GM21619 (cell line): ENCODE measurements at regions not wholly inside any gene's neighbourhood (a gene's known extent, or its start where the extent isn't known, plus 50 kb on each side); places are given as distances from the start of the nearest gene placed in this dataset.
A peak's percentile ranks its signal among the peaks of the same experiment; 100 is the strongest.

Experiments used
- ATAC-seq: cut with Tn5 transposase; IDR thresholded peaks from one replicate; pipeline ENCODE4 v1.9.1; 2021; ENCODE audit not compliant: unreplicated experiment

DNA sequence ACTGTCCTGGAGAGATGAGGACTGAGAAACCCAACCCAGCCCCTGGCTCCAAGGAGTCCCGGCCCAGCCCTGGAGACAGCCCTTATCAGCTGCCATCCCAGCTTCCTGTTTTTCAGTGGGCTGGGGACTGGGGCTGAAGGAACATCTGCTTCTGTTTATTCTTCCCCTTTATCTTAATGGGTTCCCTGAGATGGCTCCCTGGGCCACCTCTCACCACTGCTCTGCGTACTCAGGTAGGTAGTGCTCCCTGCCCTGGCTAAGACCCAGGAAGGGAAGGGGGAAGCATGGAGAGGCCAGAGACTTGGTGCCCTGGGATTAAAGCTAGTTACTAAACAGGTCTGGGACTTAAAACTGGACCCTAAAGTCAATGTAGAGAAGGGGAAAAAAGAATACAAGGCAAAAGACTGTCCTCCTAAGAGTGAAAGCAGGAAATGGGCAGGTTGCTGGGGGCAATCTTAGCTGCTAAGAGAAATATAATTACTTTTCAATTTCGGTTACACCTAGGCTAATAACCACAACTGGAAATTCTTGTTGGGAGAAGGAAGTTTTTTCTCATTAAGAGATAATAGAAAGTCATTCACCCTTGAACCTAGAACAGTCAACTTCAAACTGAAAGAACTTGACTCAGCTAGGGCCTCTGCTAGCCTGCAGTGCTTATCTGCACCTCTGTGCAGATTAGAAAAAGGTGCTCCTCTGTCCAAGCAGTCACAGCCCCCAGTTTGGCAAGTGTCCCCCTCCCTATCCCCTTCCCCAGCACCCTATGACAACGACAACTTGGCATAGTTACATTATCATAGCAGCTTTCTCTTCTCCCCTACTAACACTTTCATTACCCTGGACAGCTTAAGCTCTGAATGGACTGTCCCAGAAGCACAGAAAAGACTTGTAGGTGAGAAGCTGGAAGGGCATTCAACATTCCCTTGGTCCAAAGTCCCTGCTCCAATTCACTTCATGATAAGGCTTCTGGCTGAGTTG, 65.6 kb upstream of the KDM7A start:
- peak; percentile 77 for ATAC-seq

DNA sequence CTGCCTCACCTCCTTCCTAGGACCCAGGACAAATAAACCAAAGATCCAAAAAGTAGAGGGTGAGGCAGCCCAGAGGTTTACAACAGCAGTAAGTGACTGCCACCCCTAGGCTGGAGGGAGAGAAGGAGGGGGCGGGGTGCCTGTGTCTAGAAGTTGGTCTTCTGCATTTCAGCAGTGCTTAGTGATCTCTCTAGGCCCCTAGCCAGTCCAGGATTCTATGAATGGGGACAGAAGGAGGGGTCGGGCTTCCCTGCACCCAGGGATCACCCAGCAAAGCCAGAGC, 62.8 kb upstream of the KDM7A start:
- ATAC-seq: no peak

DNA sequence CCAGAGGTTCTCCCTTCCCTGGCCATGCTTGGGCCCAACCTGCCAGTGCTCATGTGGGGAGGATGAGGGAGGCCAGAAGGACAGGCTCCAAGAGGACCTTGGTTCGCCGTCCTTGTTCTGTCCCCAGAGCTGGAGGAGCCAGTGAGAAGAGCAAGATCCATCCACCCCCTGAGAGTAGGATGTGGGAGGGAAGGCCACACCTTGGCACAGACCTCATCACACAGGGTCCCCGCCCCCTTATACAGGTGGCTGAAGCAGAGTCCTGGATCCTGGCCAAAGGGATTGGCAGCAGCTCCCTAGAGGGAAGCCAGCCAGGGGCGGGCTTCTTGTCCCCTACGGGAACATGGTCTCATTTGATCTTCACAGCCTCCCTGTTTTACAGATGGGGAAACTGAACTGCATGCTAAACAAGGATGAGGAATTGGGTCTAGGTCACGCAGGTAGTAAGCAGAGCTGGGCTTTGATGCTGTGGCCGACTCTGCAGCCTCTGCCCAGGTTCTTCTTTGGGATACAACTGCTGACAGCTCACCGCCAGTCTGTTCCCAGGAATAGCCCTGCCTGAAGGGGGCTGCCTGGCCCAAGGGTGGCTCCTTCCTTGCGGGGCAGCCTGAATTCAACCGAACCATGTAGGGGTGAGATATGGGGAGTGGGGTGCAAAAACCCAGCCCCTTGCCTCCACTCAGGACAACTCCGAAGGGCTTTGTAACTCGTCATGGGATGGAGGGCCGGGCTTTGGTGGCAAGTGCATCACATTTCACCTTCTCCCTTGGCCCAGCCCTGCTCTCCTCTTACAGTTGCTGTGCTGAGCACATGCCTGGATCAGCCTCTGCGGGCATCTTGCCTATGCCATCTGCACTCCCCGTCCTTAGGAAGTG, 62.2 kb upstream of the KDM7A start:
- no peak for ATAC-seq

DNA sequence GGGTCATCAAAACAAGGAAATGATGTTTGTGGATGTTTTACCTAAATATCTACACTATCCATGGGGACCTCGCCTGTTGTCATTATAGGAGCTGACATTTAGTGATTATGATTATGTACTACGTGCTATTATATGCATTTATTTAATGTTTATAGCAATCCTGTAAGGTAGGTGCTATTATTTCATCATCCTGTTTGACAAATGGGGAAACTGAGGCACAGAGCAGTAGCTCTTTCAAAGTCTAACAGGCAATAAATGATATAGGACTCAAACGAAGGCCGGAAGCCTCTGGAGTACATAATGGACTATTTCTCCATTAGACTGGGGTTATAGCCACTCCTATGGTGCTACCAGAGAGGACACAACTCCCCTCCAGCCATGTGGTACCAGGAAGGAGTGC, 60.6 kb upstream of the KDM7A start:
- no peak for ATAC-seq

DNA sequence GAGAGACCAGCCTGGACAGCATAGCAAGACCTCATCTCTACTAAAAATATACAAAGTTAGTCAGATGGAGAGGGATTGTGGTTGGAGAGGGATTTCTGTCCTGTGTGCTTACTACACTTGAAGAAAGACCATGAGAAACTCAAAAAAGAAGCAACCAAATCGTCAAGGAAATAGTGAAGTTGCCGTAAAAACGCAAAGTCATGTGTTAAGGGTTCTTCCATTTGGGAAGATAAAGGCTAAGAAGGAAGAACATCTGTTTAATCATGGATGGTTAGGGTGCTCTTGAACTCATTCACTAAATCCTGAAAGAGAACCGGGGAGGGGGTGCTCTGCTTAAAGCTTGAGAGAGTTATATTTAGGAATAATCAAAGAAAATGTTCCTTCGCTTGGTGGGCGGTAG, 59.8 kb upstream of the KDM7A start:
- no peak for ATAC-seq

DNA sequence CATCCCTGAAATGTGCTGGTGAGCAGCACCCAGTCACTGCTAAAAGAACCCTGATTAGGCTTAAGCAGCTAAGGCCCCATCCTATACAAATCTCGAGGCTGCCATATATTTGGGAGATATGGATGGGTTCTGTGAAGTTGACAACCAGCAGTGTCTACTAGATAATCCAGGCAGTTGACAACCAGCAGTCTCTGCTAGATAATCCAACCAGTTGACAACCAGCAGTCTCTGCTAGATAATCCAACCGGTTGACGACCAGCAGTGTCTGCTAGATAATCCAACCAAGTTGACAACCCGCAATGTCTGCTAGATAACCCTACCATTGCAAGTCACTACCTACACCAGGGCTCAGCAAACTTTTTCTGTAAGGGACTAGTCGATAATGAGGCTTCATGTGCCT, 58.3 kb upstream of the KDM7A start:
- no peak for ATAC-seq

DNA sequence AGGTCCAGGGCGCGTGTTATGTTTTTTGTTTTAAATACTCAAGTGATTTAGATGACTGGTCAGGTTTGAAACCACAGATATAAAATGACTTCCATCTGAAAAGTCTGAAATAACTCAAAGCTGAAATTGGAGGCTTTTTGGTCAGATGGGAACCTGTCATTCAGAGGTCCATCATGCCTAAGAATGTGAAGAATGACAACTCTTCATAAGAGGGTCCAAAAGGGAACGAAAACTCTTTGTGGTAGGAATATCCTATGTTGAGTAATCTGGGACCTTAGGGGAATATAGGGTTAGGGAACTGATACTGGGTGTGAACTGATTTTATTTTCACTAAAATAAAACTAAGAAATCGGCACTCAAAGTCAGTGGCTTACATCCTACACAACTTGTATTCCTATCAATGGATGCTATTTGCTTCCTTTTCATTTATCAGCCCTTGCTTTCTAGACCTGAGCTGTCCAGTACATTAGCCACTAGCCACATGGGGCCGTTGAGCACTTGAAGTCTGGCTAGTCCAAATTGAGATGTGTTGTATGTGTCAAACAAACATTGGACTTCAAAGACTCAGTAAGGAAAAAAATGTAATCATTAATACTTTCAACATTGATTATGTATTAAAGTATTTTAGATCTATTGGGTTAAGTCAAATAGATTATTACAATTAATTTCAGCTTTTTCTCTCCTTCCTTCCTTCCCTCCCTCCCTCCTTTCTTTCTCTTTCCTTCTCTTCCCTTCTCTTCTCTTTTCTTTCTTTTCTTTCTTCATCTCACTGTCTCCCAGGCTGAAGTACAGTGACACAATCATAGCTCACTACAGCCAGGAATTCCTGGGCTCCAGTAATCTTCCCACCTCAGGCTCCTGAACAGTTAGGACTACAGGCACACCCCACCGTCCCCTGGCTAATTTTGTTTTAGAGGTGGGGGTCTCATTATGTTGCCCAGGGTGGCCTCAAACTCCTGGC, 56.5 kb upstream of the KDM7A start:
- peak; percentile 46 for ATAC-seq

DNA sequence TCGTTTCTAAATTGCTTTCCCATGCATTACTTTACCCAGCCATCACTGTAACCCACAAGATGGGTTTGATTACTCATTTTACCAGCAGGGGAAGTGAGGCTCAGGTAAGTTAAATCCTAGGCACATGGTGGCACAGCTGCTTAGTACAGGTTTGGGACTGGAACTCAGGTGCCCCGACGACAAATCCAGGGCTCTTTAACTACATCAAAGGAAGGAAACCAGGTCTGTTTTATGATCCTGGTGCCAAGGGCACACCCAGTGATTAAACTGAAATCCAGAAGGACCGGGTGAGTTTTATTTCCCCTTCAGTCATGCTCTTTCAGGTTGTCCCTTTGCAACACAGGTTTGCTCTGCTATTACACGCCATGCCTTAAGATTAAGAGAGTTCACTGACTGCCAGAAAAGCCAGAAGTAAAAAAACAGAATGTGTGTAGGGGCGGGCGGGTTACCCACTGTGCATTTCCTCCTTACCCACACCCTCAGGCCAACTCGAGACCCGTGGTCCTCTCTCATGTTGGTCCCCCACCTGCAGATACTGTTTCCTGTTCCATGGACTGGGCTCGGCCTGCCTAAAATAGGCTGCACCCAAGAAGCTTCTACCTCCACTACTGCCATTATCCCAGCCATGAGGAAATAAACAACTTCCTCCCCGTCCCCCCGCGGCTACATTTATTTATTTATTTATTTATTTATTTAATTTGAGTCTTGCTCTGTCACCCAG, 55.1 kb upstream of the KDM7A start:
- ATAC-seq: no peak

DNA sequence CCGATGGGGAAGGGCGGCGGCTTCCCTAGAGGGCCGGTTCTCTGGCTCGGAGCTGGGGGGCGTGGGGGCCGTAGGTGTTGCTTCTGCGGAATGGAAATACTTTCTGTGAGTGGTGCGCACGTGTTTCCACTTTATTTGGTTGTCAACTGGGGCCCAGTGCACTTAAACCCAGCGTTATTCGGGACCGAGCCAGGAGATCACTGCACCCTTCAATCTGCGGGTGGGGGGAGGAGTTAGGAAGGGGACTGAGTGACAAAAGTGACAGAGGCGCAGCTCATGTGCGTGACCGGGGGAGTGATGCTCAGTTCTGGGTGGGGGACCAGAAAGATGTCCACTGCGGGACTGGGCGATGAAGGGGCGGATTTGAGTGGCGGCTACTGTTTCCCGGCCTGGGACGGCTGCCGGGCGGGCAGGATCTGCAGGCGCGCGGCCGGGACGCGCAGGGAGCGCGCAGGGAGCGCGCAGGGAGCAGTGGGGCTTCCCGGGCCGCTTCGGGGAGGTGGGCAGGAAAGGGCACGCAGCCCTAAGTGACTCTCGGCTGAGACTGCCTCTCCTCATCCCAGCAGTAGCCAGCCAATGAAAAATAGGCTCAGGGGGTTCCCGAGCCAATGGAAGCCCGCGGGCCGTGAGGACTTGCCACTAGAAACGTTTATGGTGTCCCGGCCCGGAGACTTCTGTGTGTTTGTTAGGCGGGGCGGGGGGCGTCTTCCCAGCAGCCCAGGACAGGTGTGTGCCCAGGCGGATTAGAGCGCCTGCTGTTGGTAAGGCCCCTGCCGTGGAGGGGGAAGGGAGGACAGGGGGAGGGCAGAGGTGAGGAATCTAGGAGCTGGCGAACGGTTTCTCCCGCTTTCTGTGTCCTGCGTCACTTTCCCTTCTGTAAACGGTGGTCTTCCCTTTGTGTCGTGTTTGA, 54.3 kb upstream of the KDM7A start:
- ATAC-seq: no peak

DNA sequence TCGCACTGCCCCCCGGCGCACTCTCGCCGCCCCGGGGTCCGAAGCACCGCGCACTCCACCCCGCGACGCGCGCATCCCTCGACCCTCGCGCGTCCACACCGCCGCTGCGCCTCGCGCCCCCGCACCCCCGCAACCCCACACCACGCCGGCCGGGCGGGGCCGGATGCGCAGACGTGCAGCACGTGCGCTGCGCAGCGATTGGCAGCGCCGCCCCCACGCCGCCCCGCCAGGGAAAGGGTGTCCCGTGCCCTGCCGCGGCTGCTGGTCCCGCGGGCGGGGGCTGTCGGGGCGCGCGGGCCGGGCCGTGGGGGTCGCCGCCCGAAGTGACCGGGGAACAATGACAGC, 53.7 kb upstream of the KDM7A start:
- no peak for ATAC-seq

DNA sequence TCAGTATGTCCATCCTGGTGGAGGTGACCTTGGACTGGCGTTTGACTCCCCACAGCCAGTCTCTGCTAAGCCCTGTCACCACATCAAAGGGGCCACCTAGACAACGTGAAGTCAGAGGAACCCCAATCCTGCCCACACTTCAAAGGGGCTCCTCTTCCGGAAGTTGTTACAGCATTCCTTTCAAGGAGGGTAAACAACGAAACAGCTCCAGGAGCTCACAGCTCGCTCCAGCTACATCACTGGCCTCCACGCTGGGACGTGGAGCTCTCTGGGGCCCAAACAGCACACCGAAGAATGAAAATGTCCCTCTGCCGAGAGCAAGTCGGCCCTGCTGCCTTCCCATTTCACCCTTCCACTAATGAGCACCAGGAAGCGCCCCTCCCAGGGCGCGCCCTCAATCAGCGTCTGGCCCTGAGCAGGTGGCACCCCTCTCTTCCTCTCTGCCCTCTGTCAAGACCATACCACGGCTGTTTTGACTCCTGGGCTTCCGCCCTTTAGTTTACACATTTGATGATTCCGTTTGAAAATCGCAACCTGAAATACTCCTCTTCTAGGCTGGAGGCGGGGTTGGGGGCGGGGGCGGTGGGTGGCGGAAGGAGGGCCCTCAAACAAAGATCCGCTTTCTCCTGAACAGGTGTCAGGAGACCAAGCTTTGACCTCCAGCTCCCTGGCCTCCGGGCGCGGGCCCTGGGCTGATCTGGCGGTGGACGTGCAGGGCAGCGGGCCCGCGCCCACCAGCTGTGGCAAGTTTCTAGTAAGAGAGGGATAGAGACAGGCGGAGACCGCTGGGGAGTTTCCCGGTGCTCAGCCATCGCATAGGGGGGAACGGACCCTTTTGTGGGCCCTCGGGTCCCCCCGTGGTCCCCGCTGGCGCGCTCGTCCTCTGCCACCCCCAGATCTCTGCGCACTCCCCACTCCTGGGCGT, 53.1 kb upstream of the KDM7A start:
- no peak for ATAC-seq

DNA sequence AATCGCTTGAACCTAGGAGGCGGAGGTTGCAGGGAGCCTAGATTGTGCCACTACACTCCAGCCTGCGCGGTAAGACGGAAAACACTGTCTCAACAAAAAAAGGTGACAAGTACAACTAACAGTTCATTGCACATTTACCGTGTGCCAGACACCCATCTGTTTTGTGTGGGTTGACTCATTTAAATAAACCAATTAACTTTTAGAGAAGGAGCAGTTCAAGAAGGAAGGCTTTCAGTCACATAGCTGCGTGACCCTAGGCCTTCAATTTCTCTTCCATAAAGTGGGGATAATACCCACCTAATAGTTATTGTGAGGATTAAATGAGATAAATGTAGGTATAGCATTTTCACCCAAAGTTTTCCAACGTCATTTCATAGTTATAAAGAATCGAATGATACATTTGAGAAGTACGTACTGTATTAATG, 52.3 kb upstream of the KDM7A start:
- ATAC-seq: no peak
